ENCODE measurements at regions not wholly inside any gene's neighbourhood (a gene's known extent, or its start where the extent isn't known, plus 50 kb on each side); places are given as distances from the start of the nearest gene placed in this dataset.

GRCh38 chr20:24762791-24763350 lies 186.2 kb upstream of the CST7 start:
- no peak for TF ChIP-seq CTCF (IDR thresholded peaks at IDR 0.05)
- no peak for TF ChIP-seq POLR2A (IDR thresholded peaks at IDR 0.05)

Data from esophagus squamous epithelium (tissue), 4 donors.